A673 (cell line): ENCODE measurements at regions not wholly inside any gene's neighbourhood (a gene's known extent, or its start where the extent isn't known, plus 50 kb on each side); places are given as distances from the start of the nearest gene placed in this dataset.

Experiments used
- BruUV-seq: library from RNA; stranded (reverse); fragments of 400-500 nt; replicated peaks from 2 replicates; lab custom pipeline; 2021; lab: Mats Ljungman, UMichigan
- CTCF ChIA-PET: fragments of 300-600 bp; sonication (Branson Sonifier 250); formaldehyde crosslinking; loops from one replicate; lab custom pipeline; 2022; ENCODE audit warnings: antibody characterized with exemption; lab: Charles Lee
- POLR2A ChIA-PET: fragments of 300-600 bp; sonication (Branson Sonifier 250); formaldehyde crosslinking; loops from one replicate; lab custom pipeline; 2022; ENCODE audit warnings: antibody characterized with exemption; ENCODE audit not compliant: low non-redundant PET; lab: Charles Lee
- DNase-seq: peaks from one replicate; pipeline ENCODE4 v3.0.0-alpha.2; 2015; ENCODE audit warnings: low spot score
- H3K27ac ChIP-seq: fragments of 200-600 bp; sonication (generic); 2 replicates; pipeline ENCODE4 v1.5.1; 2016; ENCODE audit warnings: mixed run types, low read depth, mild to moderate bottlenecking, mixed read lengths, antibody characterized with exemption, low read length; ENCODE audit not compliant: poor library complexity, severe bottlenecking
- H3K27me3 ChIP-seq: fragments of 200-600 bp; sonication (generic); replicated peaks from 2 replicates; pipeline ENCODE4 v1.6.1; 2017; ENCODE audit warnings: mixed run types, low read depth, mild to moderate bottlenecking, mixed read lengths, antibody characterized with exemption, low read length; ENCODE audit not compliant: insufficient read depth, poor library complexity
- H3K36me3 ChIP-seq: fragments of 200-600 bp; sonication (generic); 2 replicates; pipeline ENCODE4 v1.6.1; 2016; ENCODE audit warnings: mixed run types, mild to moderate bottlenecking, mixed read lengths, antibody characterized with exemption, low read length; ENCODE audit not compliant: insufficient read depth, poor library complexity, severe bottlenecking
- H3K4me1 ChIP-seq: fragments of 200-600 bp; sonication (generic); 2 replicates; pipeline ENCODE4 v1.6.1; 2017; ENCODE audit warnings: mixed run types, mild to moderate bottlenecking, mixed read lengths, antibody characterized with exemption, low read length; ENCODE audit not compliant: insufficient read depth, poor library complexity, severe bottlenecking
- H3K4me3 ChIP-seq: fragments of 200-600 bp; sonication (generic); 2 replicates; pipeline ENCODE4 v1.5.1; 2016; ENCODE audit warnings: low read depth, mixed run types, mild to moderate bottlenecking, mixed read lengths, low read length; ENCODE audit not compliant: poor library complexity, severe bottlenecking
- H3K9me3 ChIP-seq: fragments of 200-600 bp; sonication (generic); 2 replicates; pipeline ENCODE4 v1.6.1; 2016; ENCODE audit warnings: mixed run types, low read depth, mild to moderate bottlenecking, mixed read lengths, antibody characterized with exemption, low read length; ENCODE audit not compliant: poor library complexity, severe bottlenecking
- CTCF ChIP-seq: fragments of 300-800, 200-600 bp; sonication (generic); conservative IDR thresholded peaks from 2 replicates; pipeline ENCODE4 v1.5.1; 2017; ENCODE audit warnings: low read depth, mild to moderate bottlenecking, antibody characterized with exemption, low read length, moderate library complexity, mixed read lengths
- EZH2 ChIP-seq: fragments of 200-600 bp; sonication (generic); IDR thresholded peaks from 2 replicates; pipeline ENCODE4 v1.6.1; 2017; ENCODE audit warnings: borderline replicate concordance, low read depth, mild to moderate bottlenecking, mixed read lengths, antibody characterized with exemption, low read length; ENCODE audit not compliant: poor library complexity, severe bottlenecking
- intact Hi-C: fragments of 100-400 bp; cut with micrococcal nuclease; formaldehyde crosslinking; loops from one replicate; pipeline ENCODE4 v1.10.0; 2022; ENCODE audit not compliant: unreplicated experiment

- H3K36me3 ChIP-seq, result no peaks in the 10 kb centered on the region
- BruUV-seq, result no TSS peak
- intact Hi-C loops, result no loop called here
- no peak overlapping the region for H3K4me3 ChIP-seq
- no peaks in the 10 kb centered on the region for H3K9me3 ChIP-seq
- H3K27ac ChIP-seq, result no peak overlapping the region
- ChIA-PET CTCF (no interaction called here), POLR2A (no interaction called here)
- H3K4me1 ChIP-seq, result no peaks in the 10 kb centered on the region
- TF ChIP-seq EZH2, result no peak
- no peak for TF ChIP-seq CTCF
- H3K27me3 ChIP-seq, result no peaks in the 10 kb centered on the region
- DNase-seq, result no peak
These were observed 128.6 kb downstream of the TANC2 start for GRCh38 chr17:63094631-63095030.

GRCh38 chr17:63095459-63095858 lies 129.4 kb downstream of the TANC2 start:
- no peaks in the 10 kb centered on the region for H3K9me3 ChIP-seq
- no peak for DNase-seq
- no peaks in the 10 kb centered on the region for H3K27me3 ChIP-seq
- TF ChIP-seq EZH2 (no peak), CTCF (no peak)
- H3K4me3 ChIP-seq, result no peak overlapping the region
- no peaks in the 10 kb centered on the region for H3K4me1 ChIP-seq
- H3K27ac ChIP-seq, result no peak overlapping the region
- CTCF ChIA-PET, result no interaction called here
- no TSS peak for BruUV-seq
- H3K36me3 ChIP-seq, result no peaks in the 10 kb centered on the region
- POLR2A ChIA-PET, result no interaction called here
- intact Hi-C loops, result no loop called here

DNA sequence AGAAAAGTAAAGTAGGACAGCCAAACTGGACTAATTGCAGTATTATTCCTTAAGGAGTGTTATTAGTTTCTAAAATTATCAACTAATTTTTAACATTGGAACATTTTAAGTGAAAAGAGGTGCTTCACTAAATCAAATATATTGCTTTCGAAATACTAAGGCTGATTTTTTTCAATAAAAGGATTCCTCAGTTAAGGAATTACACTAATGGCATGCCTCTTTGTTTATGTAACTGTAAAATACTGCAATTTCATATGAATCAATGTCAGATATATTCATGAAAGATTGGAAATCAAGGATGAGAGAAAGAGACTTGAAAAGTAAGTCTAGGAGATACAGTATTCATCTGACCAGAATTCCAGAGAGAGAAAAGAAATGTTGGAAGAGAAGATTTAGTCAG lies 129.8 kb downstream of the TANC2 start:
- intact Hi-C loops, result no loop called here
- Histone ChIP-seq H3K36me3 (no peaks in the 10 kb centered on the region), H3K9me3 (no peaks in the 10 kb centered on the region), H3K4me1 (no peaks in the 10 kb centered on the region), H3K27me3 (no peaks in the 10 kb centered on the region), H3K27ac (no peak overlapping the region), H3K4me3 (no peak overlapping the region)
- ChIA-PET POLR2A (no interaction called here), CTCF (no interaction called here)
- DNase-seq, result no peak
- BruUV-seq, result no TSS peak
- TF ChIP-seq CTCF (no peak), EZH2 (no peak)
